Lung (tissue), 11 donors: ENCODE measurements at regions not wholly inside any gene's neighbourhood (a gene's known extent, or its start where the extent isn't known, plus 50 kb on each side); places are given as distances from the start of the nearest gene placed in this dataset.

Source experiments
- ATAC-seq: fragments of 200-7000 bp; cut with Tn5 transposase; one replicate; pipeline ENCODE4 v1.9.1; 2020; ENCODE audit warnings: moderate number of reproducible peaks; ENCODE audit not compliant: insufficient read depth, low FRiP score
- DNase-seq, 3 donors: peaks; one replicate each; pipeline ENCODE4 v3.0.0-alpha.2; 2013 to 2017
- H3K27ac ChIP-seq, 2 donors: one replicate each; pipeline ENCODE4 v1.5.1; 2013; ENCODE audit warnings: mild to moderate bottlenecking in 2 of 2, moderate library complexity in 2 of 2, control low read depth in 1 of 2, inconsistent platforms in 1 of 2, low read depth in 1 of 2, low read length in 1 of 2
- H3K27me3 ChIP-seq, 3 donors: one replicate each; pipeline ENCODE4 v1.5.1; 2013; ENCODE audit warnings: low read length in 2 of 3; ENCODE audit not compliant: control insufficient read depth in 3 of 3, insufficient read depth in 3 of 3
- H3K36me3 ChIP-seq, 4 donors: one replicate each; pipeline ENCODE4 v1.5.1; 2013; ENCODE audit warnings: low read length in 4 of 4, mild to moderate bottlenecking in 1 of 4, moderate library complexity in 1 of 4; ENCODE audit not compliant: control insufficient read depth in 4 of 4, insufficient read depth in 4 of 4
- H3K4me1 ChIP-seq, 5 donors: one replicate each; pipeline ENCODE4 v1.5.1; 2013; ENCODE audit warnings: low read length in 5 of 5, mild to moderate bottlenecking in 2 of 5, moderate library complexity in 1 of 5; ENCODE audit not compliant: control insufficient read depth in 5 of 5, insufficient read depth in 5 of 5
- H3K4me3 ChIP-seq: one replicate; pipeline ENCODE4 v1.5.1; 2013; ENCODE audit warnings: mild to moderate bottlenecking, control low read depth, moderate library complexity
- H3K9ac ChIP-seq, 2 donors: one replicate each; pipeline ENCODE4 v1.5.1; 2013; ENCODE audit warnings: low read length in 2 of 2, control low read depth in 1 of 2; ENCODE audit not compliant: insufficient read depth in 1 of 2
- H3K9me3 ChIP-seq, 4 donors: one replicate each; pipeline ENCODE4 v1.5.1; 2013; ENCODE audit warnings: low read length in 3 of 4, mild to moderate bottlenecking in 1 of 4, moderate library complexity in 1 of 4; ENCODE audit not compliant: control insufficient read depth in 4 of 4, insufficient read depth in 3 of 4
- CTCF ChIP-seq: IDR thresholded peaks from 2 replicates; pipeline ENCODE4 v1.5.1; 2012; ENCODE audit warnings: mild to moderate bottlenecking; ENCODE audit errors: control extremely low read depth, extremely low read depth
- WGBS, 2 donors: extraction: QIAGEN DNeasy Blood & Tissue Kit; methylation state at CpG; one replicate each; pipeline ENCODE4 v1.1.7; 2013; 5-methylcytosine and 5-hydroxymethylcytosine counted together
- donor health status: control.
- donor health status: control.
- donor health status: Bipolar disorder and iron deficiency.
- donor health status: healthy.
- donor health status: DM: yes; HTN: yes; CAD: no.

GRCh38 chr7:42993038-42993437, 60.9 kb downstream of the MRPL32 start:
- H3K27ac ChIP-seq = no peak overlapping the region
- H3K4me3 ChIP-seq = no peak overlapping the region
- no peaks in the 10 kb centered on the region for H3K4me1 ChIP-seq
- H3K9me3 ChIP-seq = no peaks in the 10 kb centered on the region
- H3K27me3 ChIP-seq = no peaks in the 10 kb centered on the region
- 77 to 80% methylated on average over 9 of the region's 9 CpGs for WGBS, 2 donors
- DNase-seq (no peak), ATAC-seq (no peak)
- no peak for TF ChIP-seq CTCF
- H3K9ac ChIP-seq = no peak overlapping the region
- H3K36me3 ChIP-seq = no peaks in the 10 kb centered on the region

- no peak overlapping the region for H3K9ac ChIP-seq
- WGBS, 2 donors = 76 to 78% methylated on average over 2 of the region's 2 CpGs
- H3K4me1 ChIP-seq = no peaks in the 10 kb centered on the region
- H3K4me3 ChIP-seq = no peak overlapping the region
- H3K27me3 ChIP-seq = no peaks in the 10 kb centered on the region
- DNase-seq (no peak), ATAC-seq (no peak)
- no peak for TF ChIP-seq CTCF
- no peak overlapping the region for H3K27ac ChIP-seq
- H3K9me3 ChIP-seq = no peaks in the 10 kb centered on the region
- no peaks in the 10 kb centered on the region for H3K36me3 ChIP-seq
Measured at GRCh38 chr7:42994096-42994495, 61.9 kb downstream of the MRPL32 start.

GRCh38 chr7:42997611-42998010, 65.4 kb downstream of the MRPL32 start:
- no peaks in the 10 kb centered on the region for H3K9me3 ChIP-seq
- DNase-seq (no peak), ATAC-seq (no peak)
- no peak overlapping the region for H3K9ac ChIP-seq
- H3K4me1 ChIP-seq = no peaks in the 10 kb centered on the region
- no peak for TF ChIP-seq CTCF
- 91 to 92% methylated on average over 3 of the region's 3 CpGs for WGBS, 2 donors
- H3K36me3 ChIP-seq = no peaks in the 10 kb centered on the region
- H3K27ac ChIP-seq = no peak overlapping the region
- H3K4me3 ChIP-seq = no peak overlapping the region
- no peaks in the 10 kb centered on the region for H3K27me3 ChIP-seq

GRCh38 chr7:43004082-43004481, 71.9 kb downstream of the MRPL32 start:
- no peak for TF ChIP-seq CTCF
- Histone ChIP-seq H3K27me3 (no peaks in the 10 kb centered on the region), H3K36me3 (no peaks in the 10 kb centered on the region), H3K9me3 (no peaks in the 10 kb centered on the region), H3K9ac (no peak overlapping the region), H3K27ac (no peak overlapping the region), H3K4me3 (no peak overlapping the region), H3K4me1 (no peaks in the 10 kb centered on the region)
- no peak for ATAC-seq
- no peak for DNase-seq
